Rectal smooth muscle tissue (tissue), 1 donor: ENCODE measurements at regions not wholly inside any gene's neighbourhood (a gene's known extent, or its start where the extent isn't known, plus 50 kb on each side); places are given as distances from the start of the nearest gene placed in this dataset.

ENCODE experiments used
- H3K27ac ChIP-seq: one replicate; pipeline ENCODE4 v1.7.0; 2013; ENCODE audit warnings: low read depth, low read length, inconsistent platforms
- H3K27me3 ChIP-seq: one replicate; pipeline ENCODE4 v1.7.0; 2013; ENCODE audit warnings: low read length; ENCODE audit not compliant: control insufficient read depth, insufficient read depth
- H3K36me3 ChIP-seq: one replicate; pipeline ENCODE4 v1.7.0; 2013; ENCODE audit warnings: low read length; ENCODE audit not compliant: control insufficient read depth, insufficient read depth
- H3K4me1 ChIP-seq: one replicate; pipeline ENCODE4 v1.7.0; 2013; ENCODE audit warnings: low read length; ENCODE audit not compliant: control insufficient read depth, insufficient read depth
- H3K4me3 ChIP-seq: one replicate; pipeline ENCODE4 v1.7.0; 2013; ENCODE audit warnings: low read length
- H3K9ac ChIP-seq: one replicate; pipeline ENCODE4 v1.7.0; 2013; ENCODE audit warnings: low read length

GRCh38 chr2:82853299-82853698, 1605.8 kb downstream of the SUCLG1 start:
- Histone ChIP-seq H3K27me3 (no peaks in the 10 kb centered on the region), H3K4me3 (no peak overlapping the region), H3K27ac (no peak overlapping the region), H3K4me1 (no peaks in the 10 kb centered on the region), H3K9ac (no peak overlapping the region), H3K36me3 (no peaks in the 10 kb centered on the region)

- no peak overlapping the region for H3K9ac ChIP-seq
- H3K4me3 ChIP-seq: no peak overlapping the region
- H3K4me1 ChIP-seq: no peaks in the 10 kb centered on the region
- H3K27me3 ChIP-seq: no peaks in the 10 kb centered on the region
- H3K36me3 ChIP-seq: no peaks in the 10 kb centered on the region
- no peak overlapping the region for H3K27ac ChIP-seq
These were observed 1606.3 kb downstream of the SUCLG1 start for GRCh38 chr2:82852787-82853186.

- no peak overlapping the region for H3K9ac ChIP-seq
- H3K27ac ChIP-seq: no peak overlapping the region
- H3K27me3 ChIP-seq: no peaks in the 10 kb centered on the region
- H3K36me3 ChIP-seq: no peaks in the 10 kb centered on the region
- H3K4me1 ChIP-seq: no peaks in the 10 kb centered on the region
- no peak overlapping the region for H3K4me3 ChIP-seq
These were observed 1610.8 kb downstream of the SUCLG1 start for GRCh38 chr2:82848285-82848684.

GRCh38 chr2:82839036-82839435, 1620.0 kb downstream of the SUCLG1 start:
- H3K4me1 ChIP-seq: no peaks in the 10 kb centered on the region
- H3K27ac ChIP-seq: no peak overlapping the region
- no peaks in the 10 kb centered on the region for H3K36me3 ChIP-seq
- no peak overlapping the region for H3K9ac ChIP-seq
- no peak overlapping the region for H3K4me3 ChIP-seq
- no peaks in the 10 kb centered on the region for H3K27me3 ChIP-seq

GRCh38 chr2:82837588-82838304, 1621.3 kb downstream of the SUCLG1 start:
- Histone ChIP-seq H3K9ac (no peak overlapping the region), H3K27me3 (no peaks in the 10 kb centered on the region), H3K36me3 (no peaks in the 10 kb centered on the region), H3K4me3 (no peak overlapping the region), H3K4me1 (no peaks in the 10 kb centered on the region), H3K27ac (no peak overlapping the region)

- no peak overlapping the region for H3K27ac ChIP-seq
- no peak overlapping the region for H3K4me3 ChIP-seq
- H3K36me3 ChIP-seq: no peaks in the 10 kb centered on the region
- H3K4me1 ChIP-seq: no peaks in the 10 kb centered on the region
- no peaks in the 10 kb centered on the region for H3K27me3 ChIP-seq
- no peak overlapping the region for H3K9ac ChIP-seq
These were observed 1624.2 kb downstream of the SUCLG1 start for GRCh38 chr2:82834893-82835292.

GRCh38 chr2:82827426-82827825, 1631.7 kb downstream of the SUCLG1 start:
- Histone ChIP-seq H3K36me3 (no peaks in the 10 kb centered on the region), H3K9ac (no peak overlapping the region), H3K27ac (no peak overlapping the region), H3K27me3 (no peaks in the 10 kb centered on the region), H3K4me3 (no peak overlapping the region), H3K4me1 (no peaks in the 10 kb centered on the region)

- Histone ChIP-seq H3K36me3 (no peaks in the 10 kb centered on the region), H3K4me1 (no peaks in the 10 kb centered on the region), H3K9ac (no peak overlapping the region), H3K4me3 (no peak overlapping the region), H3K27ac (no peak overlapping the region), H3K27me3 (no peaks in the 10 kb centered on the region)
These were observed 1632.6 kb downstream of the SUCLG1 start for GRCh38 chr2:82826437-82826836.

GRCh38 chr2:82825410-82826090, 1633.5 kb downstream of the SUCLG1 start:
- Histone ChIP-seq H3K27ac (no peak overlapping the region), H3K9ac (no peak overlapping the region), H3K36me3 (no peaks in the 10 kb centered on the region), H3K4me1 (no peaks in the 10 kb centered on the region), H3K27me3 (no peaks in the 10 kb centered on the region), H3K4me3 (no peak overlapping the region)

GRCh38 chr2:82823892-82824291, 1635.2 kb downstream of the SUCLG1 start:
- Histone ChIP-seq H3K4me3 (no peak overlapping the region), H3K36me3 (no peaks in the 10 kb centered on the region), H3K27me3 (no peaks in the 10 kb centered on the region), H3K27ac (no peak overlapping the region), H3K9ac (no peak overlapping the region), H3K4me1 (no peaks in the 10 kb centered on the region)

GRCh38 chr2:82819951-82820350, 1639.1 kb downstream of the SUCLG1 start:
- no peaks in the 10 kb centered on the region for H3K4me1 ChIP-seq
- no peak overlapping the region for H3K9ac ChIP-seq
- no peaks in the 10 kb centered on the region for H3K27me3 ChIP-seq
- H3K36me3 ChIP-seq: no peaks in the 10 kb centered on the region
- H3K27ac ChIP-seq: no peak overlapping the region
- H3K4me3 ChIP-seq: no peak overlapping the region

GRCh38 chr2:82814146-82814545, 1644.9 kb downstream of the SUCLG1 start:
- Histone ChIP-seq H3K9ac (no peak overlapping the region), H3K4me1 (no peaks in the 10 kb centered on the region)

GRCh38 chr2:82811946-82812345, 1647.1 kb downstream of the SUCLG1 start:
- Histone ChIP-seq H3K9ac (no peak overlapping the region), H3K27me3 (no peaks in the 10 kb centered on the region), H3K4me1 (no peaks in the 10 kb centered on the region), H3K36me3 (no peaks in the 10 kb centered on the region), H3K4me3 (no peak overlapping the region), H3K27ac (no peak overlapping the region)

More at GRCh38 chr2:82814146-82814545, 1644.9 kb downstream of the SUCLG1 start:
- Histone ChIP-seq H3K4me3 (no peak overlapping the region), H3K36me3 (no peaks in the 10 kb centered on the region), H3K27me3 (no peaks in the 10 kb centered on the region), H3K27ac (no peak overlapping the region)
